Fibroblast of villous mesenchyme (primary cell): ENCODE measurements at regions not wholly inside any gene's neighbourhood (a gene's known extent, or its start where the extent isn't known, plus 50 kb on each side); places are given as distances from the start of the nearest gene placed in this dataset.

ENCODE experiments used
- DNase-seq: peaks from one replicate; pipeline ENCODE4 v3.0.0-alpha.2; 2010; ENCODE audit warnings: low read depth
- H3K4me3 ChIP-seq: 2 replicates; pipeline ENCODE4 v1.5.1; 2011; ENCODE audit warnings: low read depth, mild to moderate bottlenecking, low read length
- TF ChIP-seq, protein P1 (sequence below): IDR thresholded peaks from 2 replicates; pipeline ENCODE4 v1.5.1; 2012; ENCODE audit warnings: low read depth, mild to moderate bottlenecking, low read length; ENCODE audit not compliant: insufficient read depth

DNA sequence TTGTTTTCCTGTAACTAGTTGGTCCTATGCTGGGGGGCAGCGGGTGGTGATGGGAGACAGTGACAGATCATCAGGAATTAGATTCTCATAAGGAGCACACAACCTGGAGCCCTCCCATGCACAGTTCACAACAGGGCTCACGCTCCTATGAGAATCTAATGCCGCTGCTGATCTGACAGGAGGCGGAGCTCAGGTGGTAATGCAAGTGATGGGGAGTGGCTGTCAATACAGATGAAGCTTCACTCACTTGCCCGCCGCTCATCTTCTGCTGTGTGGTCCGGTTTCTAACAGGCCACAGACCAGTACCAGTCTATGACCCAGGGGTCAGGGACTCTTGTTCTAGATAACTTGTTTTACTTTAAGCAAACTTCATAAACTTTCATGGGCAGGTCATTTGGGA is 205.3 kb upstream of the SLC14A2 start:
- no peak for DNase-seq
- H3K4me3 ChIP-seq: no peak overlapping the region
- TF ChIP-seq, protein P1, sequence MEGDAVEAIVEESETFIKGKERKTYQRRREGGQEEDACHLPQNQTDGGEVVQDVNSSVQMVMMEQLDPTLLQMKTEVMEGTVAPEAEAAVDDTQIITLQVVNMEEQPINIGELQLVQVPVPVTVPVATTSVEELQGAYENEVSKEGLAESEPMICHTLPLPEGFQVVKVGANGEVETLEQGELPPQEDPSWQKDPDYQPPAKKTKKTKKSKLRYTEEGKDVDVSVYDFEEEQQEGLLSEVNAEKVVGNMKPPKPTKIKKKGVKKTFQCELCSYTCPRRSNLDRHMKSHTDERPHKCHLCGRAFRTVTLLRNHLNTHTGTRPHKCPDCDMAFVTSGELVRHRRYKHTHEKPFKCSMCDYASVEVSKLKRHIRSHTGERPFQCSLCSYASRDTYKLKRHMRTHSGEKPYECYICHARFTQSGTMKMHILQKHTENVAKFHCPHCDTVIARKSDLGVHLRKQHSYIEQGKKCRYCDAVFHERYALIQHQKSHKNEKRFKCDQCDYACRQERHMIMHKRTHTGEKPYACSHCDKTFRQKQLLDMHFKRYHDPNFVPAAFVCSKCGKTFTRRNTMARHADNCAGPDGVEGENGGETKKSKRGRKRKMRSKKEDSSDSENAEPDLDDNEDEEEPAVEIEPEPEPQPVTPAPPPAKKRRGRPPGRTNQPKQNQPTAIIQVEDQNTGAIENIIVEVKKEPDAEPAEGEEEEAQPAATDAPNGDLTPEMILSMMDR: no peak

DNA sequence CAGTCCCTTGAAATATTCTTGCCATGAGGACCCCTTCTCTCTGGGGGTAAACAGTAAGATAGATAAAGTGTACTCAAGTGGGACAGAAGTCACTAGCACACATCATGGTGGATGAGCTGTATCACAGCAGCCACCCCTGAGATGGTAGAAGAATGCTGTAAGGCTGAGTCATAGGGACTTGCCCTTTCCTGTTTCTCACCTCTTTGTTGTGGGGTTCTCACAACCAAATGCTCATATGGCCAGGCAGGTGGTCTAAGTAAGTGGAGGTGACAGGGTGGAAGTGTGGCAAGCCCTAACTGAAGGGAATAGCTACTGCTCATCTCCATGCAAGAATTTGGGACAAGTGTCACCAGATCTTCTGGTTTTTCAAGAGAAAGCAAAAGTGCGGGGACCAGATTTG is 202.7 kb upstream of the SLC14A2 start:
- no peak overlapping the region for H3K4me3 ChIP-seq
- DNase-seq: no peak
- TF ChIP-seq, protein P1: no peak

DNA sequence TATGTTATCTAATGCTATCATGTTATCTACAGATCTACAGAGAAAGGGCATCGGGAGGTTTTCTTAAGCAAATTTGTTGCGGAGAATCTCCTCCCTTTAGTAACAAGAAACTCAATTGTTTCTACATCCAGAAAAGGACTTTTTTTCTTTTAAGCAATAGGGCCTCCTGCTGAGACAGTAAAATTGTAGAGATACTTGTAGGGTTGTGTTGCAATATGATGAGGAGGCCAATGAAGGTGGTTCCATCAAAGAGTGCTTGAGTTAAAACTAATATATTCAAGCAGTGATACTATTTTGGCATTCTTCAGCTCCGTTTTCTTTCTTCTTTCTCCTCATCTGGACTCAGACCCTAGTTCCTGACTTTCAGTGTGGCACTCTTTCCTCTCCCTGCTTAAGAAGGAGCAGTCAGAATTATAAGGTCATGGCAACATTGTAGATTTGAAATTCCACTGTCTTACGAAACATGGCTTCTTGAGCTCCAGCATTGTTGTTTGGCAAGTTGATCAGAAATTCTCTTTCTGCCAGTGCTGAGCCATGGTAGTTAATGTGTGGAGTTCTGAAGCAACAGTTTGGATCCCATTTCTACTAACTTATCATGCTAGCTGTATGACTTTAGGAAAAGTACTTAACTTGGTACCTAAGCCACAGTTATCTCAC is 202.0 kb upstream of the SLC14A2 start:
- no peak overlapping the region for H3K4me3 ChIP-seq
- TF ChIP-seq, protein P1: no peak
- DNase-seq: peak; percentile 33

DNA sequence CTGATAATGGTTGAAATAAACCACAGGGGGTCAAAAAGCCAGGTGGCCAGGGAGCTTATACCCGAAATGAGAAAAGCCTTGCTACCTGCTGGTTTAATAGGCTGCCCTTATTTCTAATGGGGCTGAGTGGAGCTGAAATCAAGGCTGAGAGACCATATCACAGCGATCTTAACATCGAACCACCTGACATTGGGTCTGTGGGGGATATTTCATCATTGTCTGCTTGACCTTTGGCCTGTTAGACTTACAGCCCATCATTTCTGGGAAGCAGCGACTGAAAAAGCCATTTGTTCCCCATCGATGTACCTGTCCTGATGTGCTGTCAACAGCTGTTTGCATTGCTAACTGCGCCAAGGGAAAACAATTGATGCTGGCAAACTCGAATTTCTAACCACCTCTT is 199.7 kb upstream of the SLC14A2 start:
- no peak overlapping the region for H3K4me3 ChIP-seq
- TF ChIP-seq, protein P1: no peak
- no peak for DNase-seq

DNA sequence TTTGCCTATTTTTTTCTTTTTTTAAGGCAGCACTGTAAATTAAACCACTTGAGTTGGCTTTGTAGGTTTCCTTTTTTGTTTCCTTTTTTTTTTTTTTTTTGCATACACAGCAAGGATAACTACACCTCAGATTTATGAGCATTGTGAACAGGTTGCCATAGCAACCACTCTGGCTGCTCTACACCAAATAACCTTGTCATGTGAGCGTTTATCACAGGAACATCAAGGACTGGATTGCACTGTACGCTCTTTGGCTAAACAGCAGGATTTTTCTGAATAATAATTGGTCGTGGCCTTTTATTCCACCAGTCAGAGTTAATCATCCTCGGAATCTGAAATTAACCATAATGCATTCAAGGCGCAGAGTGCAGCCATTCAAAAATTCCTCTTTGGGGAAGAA is 199.1 kb upstream of the SLC14A2 start:
- peak; percentile 62 for DNase-seq
- TF ChIP-seq, protein P1: no peak
- H3K4me3 ChIP-seq: no peak overlapping the region

DNA sequence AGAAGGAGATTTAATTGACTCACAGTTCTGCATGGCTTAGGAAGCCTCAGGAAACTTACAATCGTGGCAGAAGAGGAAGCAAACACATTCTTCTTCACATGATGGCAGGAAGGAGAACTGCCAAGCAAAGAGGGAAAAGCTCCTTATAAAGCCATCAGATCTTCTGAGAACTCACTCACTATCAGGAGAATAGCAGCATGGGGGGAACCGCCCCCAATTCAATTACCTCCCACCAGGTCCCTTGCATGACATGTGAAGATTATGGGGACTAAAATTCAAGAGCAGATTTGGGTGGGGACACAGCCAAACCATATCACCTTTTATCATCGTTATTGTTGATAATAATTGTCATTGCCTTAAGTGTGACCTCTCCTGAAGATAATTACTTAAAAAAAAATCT is 197.9 kb upstream of the SLC14A2 start:
- DNase-seq: no peak
- H3K4me3 ChIP-seq: no peak overlapping the region
- TF ChIP-seq, protein P1: no peak

DNA sequence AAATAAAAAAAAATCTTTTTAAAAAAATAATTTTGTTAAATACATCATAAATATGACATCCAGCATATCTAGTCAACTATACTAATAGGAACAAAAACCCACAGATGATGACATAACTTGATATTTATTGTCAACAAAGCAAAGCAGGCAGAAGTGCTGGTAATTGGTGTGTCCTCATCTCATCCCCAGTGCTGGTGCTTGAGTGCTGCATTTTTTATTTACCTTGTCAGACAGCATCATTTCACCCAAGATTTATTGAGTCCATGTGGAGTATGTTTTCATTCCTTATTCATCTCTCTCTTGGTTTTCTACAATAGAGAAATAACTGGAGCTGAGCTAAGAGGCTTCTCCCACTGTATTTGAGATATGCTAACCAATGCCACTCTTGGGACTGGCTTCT is 191.6 kb upstream of the SLC14A2 start:
- TF ChIP-seq, protein P1: no peak
- H3K4me3 ChIP-seq: no peak overlapping the region
- peak; percentile 75 for DNase-seq
